ENCODE measurements at regions not wholly inside any gene's neighbourhood (a gene's known extent, or its start where the extent isn't known, plus 50 kb on each side); places are given as distances from the start of the nearest gene placed in this dataset.

DNA sequence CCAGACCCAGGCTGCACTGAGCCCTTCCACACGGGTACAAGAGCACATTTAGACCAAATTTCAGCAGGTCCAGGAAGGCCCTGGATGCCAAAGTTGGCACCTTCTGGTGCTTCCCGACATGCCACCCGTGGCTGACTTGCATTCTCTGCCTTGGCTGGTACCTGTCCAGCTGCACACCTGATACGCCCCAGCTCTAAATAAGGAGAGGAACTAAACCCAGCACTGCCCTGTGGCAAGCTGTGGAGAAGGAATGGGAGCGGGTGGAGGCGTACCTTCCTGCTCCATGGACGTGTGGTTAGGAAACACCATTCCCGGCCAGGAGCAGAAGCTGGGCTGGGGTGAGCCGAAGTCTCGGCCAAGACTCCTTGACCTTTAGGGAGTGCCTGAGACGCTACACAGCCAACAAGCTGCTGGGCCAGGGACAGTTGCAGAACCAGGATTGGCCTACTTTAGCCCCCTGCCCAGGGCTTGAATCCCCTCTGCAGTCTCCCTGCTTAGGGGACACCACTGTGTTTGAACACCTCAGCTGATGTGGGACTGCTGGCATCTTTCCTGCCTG is 86.5 kb upstream of the TAF1B start:
- Histone ChIP-seq H3K27ac (no peak overlapping the region), H3K4me3 (no peak overlapping the region)
- no peak for DNase-seq (ENCODE audit: low spot score)
- TF ChIP-seq, protein P1, sequence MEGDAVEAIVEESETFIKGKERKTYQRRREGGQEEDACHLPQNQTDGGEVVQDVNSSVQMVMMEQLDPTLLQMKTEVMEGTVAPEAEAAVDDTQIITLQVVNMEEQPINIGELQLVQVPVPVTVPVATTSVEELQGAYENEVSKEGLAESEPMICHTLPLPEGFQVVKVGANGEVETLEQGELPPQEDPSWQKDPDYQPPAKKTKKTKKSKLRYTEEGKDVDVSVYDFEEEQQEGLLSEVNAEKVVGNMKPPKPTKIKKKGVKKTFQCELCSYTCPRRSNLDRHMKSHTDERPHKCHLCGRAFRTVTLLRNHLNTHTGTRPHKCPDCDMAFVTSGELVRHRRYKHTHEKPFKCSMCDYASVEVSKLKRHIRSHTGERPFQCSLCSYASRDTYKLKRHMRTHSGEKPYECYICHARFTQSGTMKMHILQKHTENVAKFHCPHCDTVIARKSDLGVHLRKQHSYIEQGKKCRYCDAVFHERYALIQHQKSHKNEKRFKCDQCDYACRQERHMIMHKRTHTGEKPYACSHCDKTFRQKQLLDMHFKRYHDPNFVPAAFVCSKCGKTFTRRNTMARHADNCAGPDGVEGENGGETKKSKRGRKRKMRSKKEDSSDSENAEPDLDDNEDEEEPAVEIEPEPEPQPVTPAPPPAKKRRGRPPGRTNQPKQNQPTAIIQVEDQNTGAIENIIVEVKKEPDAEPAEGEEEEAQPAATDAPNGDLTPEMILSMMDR (IDR thresholded peaks at IDR 0.05): no peak

DNA sequence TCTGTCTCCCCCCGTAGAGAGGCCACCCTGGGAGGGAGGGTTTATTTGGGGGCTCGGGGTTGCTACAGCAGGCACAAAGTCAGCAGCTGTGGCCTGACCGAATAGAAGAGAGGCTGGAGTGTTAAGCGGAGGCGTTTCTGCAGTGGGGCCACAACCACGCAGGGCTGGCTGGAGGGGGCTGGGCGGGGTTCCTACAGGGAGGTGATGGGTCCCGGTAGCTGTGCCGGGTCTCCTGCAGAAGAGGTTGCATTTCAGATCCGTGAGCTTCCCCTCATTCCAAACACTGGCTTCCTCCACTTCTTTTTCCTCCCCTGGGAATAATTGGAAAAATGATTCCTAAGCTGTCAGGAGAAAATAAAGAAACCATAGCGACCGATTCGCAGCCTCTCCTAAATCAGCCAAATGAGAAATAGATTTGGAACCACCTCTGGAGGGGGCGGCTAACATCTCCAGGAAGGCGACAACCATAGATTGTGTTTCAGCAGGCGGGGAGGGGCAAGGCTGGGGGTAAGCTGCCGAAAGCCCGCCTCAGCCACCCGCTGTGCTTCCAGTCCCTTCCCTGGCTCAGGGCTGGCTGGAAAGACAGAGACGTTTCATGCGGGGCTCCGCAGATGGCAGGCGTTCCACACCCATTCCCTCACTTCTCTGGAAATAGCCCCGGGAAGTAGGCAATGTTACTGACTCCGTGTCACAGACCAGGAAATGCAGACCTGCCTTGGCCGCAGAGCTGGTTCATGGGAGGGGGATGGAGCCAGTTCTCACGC is 85.6 kb upstream of the TAF1B start:
- DNase-seq (ENCODE audit: low spot score): no peak
- TF ChIP-seq, protein P1 (IDR thresholded peaks at IDR 0.05): no peak
- peak overlapping the region in 1 of 2 donors; percentile 21 for H3K27ac ChIP-seq
- peak overlapping the region; percentile 61 for H3K4me3 ChIP-seq

DNA sequence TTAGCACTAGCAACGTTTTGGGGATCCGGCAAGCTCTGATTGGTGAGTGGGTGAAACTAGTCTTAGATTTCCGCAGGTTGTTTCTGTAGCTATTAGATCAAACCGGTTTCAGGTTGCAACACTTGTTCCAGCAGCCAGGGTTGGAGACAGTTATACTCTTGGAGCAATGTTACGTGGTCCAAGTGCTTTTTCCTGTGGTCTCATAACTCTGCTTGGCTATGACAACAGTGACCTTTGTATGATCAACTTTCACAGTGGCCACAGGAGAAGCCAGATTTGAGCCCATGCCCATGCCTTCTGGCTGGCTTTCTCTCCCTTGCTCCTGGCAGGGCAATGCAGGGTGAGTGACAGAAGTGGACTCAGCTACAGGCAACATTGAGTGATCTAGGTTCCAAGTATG is 84.5 kb upstream of the TAF1B start:
- TF ChIP-seq, protein P1 (IDR thresholded peaks at IDR 0.05): no peak
- Histone ChIP-seq H3K4me3 (no peak overlapping the region), H3K27ac (no peak overlapping the region)
- DNase-seq (ENCODE audit: low spot score): no peak

DNA sequence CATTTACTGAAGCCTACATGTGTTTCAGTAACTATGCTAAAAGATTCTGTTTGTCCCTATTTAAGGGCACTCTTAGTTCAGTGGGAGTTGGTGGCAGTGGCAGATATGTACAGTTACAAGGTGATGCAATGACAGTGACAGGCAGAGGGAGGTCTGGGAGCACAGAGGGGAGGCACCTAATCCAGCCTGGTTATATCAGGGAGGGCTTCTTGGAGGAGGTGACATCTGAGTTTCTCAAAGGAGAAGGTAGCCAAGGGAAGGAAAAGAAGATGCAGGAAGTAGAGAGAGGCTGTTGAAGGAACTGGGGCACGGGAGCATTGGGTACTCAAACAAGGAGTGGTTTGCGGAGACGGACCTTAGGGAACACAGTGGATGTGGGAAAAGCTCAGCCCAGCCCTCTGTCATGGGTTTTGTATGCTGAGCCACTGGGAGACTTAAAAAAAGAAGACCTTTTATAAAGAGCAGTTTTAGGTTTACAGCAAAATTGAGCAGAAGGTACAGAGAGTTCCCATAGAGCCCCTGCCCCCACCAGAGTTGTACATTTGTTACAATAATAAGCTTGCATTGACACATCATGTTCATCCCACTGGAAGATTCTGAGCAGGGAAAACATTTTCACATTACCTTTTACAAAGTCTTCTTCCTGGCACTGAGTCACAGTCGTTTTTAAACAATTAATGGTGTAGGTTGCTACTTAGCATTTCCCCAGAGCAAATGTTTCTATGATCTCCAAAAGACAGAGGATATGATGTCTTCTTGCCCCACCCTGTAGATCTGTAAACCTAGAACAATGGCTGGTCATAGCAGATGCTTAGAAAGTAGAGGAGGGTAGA is 83.0 kb upstream of the TAF1B start:
- Histone ChIP-seq H3K4me3 (no peak overlapping the region), H3K27ac (no peak overlapping the region)
- no peak for DNase-seq (ENCODE audit: low spot score)
- TF ChIP-seq, protein P1 (IDR thresholded peaks at IDR 0.05): no peak

DNA sequence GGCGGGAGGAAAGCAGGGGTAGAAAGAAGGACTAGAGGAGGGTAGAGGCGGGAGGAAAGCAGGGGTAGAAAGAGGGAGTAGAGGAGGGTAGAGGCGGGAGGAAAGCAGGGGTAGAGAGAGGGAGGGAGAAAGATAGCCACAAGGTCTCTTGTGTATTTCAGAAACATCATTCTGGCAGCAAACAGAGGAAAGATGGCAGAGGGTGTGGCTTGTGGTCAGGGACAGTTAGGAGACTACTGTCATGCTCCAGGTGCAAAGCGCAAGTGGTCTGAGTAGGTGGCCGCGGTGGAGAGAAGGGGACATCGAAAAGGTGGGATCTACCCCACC is 82.4 kb upstream of the TAF1B start:
- DNase-seq (ENCODE audit: low spot score): no peak
- TF ChIP-seq, protein P1 (IDR thresholded peaks at IDR 0.05): no peak
- Histone ChIP-seq H3K27ac (no peak overlapping the region), H3K4me3 (no peak overlapping the region)

DNA sequence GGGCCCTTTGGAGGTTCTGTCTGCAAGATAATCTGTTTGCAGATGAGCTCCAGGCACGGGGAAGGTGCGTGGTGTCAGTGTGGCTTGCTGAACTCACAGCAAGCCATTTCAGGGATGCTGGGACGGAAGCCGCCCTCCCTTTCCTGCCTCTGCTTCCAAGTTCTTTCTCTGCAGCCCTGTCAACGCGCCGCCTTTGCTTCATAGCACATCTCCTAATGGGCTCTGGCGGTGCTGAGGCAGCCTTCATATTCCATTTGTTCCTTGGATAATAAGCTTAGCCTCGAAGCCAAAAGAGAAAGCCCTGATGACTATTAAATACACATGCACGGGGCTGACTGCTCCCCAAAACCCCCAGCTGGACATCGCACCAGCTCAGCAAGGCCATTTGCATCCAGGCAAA is 81.7 kb upstream of the TAF1B start:
- no peak overlapping the region for H3K4me3 ChIP-seq
- H3K27ac ChIP-seq: no peak overlapping the region
- TF ChIP-seq, protein P1 (IDR thresholded peaks at IDR 0.05): no peak
- no peak for DNase-seq (ENCODE audit: low spot score)
